ENCODE measurements at regions not wholly inside any gene's neighbourhood (a gene's known extent, or its start where the extent isn't known, plus 50 kb on each side); places are given as distances from the start of the nearest gene placed in this dataset.

DNA sequence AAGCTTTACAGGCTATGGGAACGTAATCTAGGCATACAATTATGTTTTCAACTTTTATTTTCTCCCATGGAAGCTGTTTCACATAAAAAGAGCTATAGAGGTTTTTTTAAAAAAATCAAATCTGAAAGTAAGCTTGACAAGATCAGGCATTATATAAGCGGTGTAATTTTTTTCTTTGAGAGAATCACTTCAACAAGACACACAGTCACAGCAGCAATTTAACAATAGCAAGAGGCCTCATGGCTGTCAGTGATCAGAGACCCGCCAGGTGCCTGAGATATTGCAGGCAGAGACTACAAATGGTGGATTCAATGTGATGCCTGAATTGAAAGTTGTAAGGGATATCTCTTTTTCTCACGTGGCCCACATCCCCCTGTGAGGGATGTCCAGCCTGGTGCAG is 270.5 kb upstream of the TBC1D5 start:
- TF ChIP-seq EGR1 (IDR thresholded peaks at IDR 0.05) (no peak), TAF1 (IDR thresholded peaks at IDR 0.05; ENCODE audit: low read depth) (no peak), ZBTB7A (IDR thresholded peaks at IDR 0.05; ENCODE audit: low read depth) (no peak), NFIC (IDR thresholded peaks at IDR 0.05) (no peak), CREB1 (IDR thresholded peaks at IDR 0.05; ENCODE audit: low read depth) (no peak), FOXM1 (IDR thresholded peaks at IDR 0.05; ENCODE audit: borderline replicate concordance, low read depth) (no peak), CEBPB (IDR thresholded peaks at IDR 0.05) (no peak)
- TF ChIP-seq, protein P1, sequence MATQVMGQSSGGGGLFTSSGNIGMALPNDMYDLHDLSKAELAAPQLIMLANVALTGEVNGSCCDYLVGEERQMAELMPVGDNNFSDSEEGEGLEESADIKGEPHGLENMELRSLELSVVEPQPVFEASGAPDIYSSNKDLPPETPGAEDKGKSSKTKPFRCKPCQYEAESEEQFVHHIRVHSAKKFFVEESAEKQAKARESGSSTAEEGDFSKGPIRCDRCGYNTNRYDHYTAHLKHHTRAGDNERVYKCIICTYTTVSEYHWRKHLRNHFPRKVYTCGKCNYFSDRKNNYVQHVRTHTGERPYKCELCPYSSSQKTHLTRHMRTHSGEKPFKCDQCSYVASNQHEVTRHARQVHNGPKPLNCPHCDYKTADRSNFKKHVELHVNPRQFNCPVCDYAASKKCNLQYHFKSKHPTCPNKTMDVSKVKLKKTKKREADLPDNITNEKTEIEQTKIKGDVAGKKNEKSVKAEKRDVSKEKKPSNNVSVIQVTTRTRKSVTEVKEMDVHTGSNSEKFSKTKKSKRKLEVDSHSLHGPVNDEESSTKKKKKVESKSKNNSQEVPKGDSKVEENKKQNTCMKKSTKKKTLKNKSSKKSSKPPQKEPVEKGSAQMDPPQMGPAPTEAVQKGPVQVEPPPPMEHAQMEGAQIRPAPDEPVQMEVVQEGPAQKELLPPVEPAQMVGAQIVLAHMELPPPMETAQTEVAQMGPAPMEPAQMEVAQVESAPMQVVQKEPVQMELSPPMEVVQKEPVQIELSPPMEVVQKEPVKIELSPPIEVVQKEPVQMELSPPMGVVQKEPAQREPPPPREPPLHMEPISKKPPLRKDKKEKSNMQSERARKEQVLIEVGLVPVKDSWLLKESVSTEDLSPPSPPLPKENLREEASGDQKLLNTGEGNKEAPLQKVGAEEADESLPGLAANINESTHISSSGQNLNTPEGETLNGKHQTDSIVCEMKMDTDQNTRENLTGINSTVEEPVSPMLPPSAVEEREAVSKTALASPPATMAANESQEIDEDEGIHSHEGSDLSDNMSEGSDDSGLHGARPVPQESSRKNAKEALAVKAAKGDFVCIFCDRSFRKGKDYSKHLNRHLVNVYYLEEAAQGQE (IDR thresholded peaks at IDR 0.05; ENCODE audit: low read depth): no peak
- TF ChIP-seq, protein P2, sequence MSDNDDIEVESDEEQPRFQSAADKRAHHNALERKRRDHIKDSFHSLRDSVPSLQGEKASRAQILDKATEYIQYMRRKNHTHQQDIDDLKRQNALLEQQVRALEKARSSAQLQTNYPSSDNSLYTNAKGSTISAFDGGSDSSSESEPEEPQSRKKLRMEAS (IDR thresholded peaks at IDR 0.05): no peak

Measured in Ishikawa (cell line).